CD4-positive, alpha-beta T cell treated with Interferon gamma for 1 hour (primary cell): ENCODE measurements at regions not wholly inside any gene's neighbourhood (a gene's known extent, or its start where the extent isn't known, plus 50 kb on each side); places are given as distances from the start of the nearest gene placed in this dataset.
A peak's percentile ranks its signal among the peaks of the same experiment; 100 is the strongest.

ENCODE experiments used
- DNase-seq: peaks from one replicate; pipeline ENCODE4 v3.0.0-alpha.2; 2020

- no peak for DNase-seq
Observed at GRCh38 chr6:14965424-14966075, 280.3 kb upstream of the JARID2 start.

- no peak for DNase-seq
Observed at GRCh38 chr6:14966096-14966905, 279.6 kb upstream of the JARID2 start.

GRCh38 chr6:14966906-14967711, 278.8 kb upstream of the JARID2 start:
- no peak for DNase-seq

GRCh38 chr6:14968056-14968637, 277.7 kb upstream of the JARID2 start:
- no peak for DNase-seq

GRCh38 chr6:14969126-14969525, 276.7 kb upstream of the JARID2 start:
- no peak for DNase-seq

- no peak for DNase-seq
Observed at GRCh38 chr6:14972379-14973067, 273.3 kb upstream of the JARID2 start.

GRCh38 chr6:14974372-14974771, 271.5 kb upstream of the JARID2 start:
- no peak for DNase-seq

- DNase-seq, result no peak
Observed at GRCh38 chr6:14974792-14975470, 270.9 kb upstream of the JARID2 start.

- no peak for DNase-seq
Observed at GRCh38 chr6:14975471-14975817, 270.4 kb upstream of the JARID2 start.

GRCh38 chr6:14977747-14978382, 268.0 kb upstream of the JARID2 start:
- no peak for DNase-seq

GRCh38 chr6:14981960-14982359, 263.9 kb upstream of the JARID2 start:
- DNase-seq, result peak; percentile 16

- no peak for DNase-seq
Observed at GRCh38 chr6:14983599-14984518, 262.0 kb upstream of the JARID2 start.

- DNase-seq, result no peak
Observed at GRCh38 chr6:14984519-14984853, 261.4 kb upstream of the JARID2 start.

- no peak for DNase-seq
Observed at GRCh38 chr6:14985366-14985765, 260.5 kb upstream of the JARID2 start.

- no peak for DNase-seq
Observed at GRCh38 chr6:14986370-14986769, 259.5 kb upstream of the JARID2 start.

GRCh38 chr6:14987490-14987889, 258.4 kb upstream of the JARID2 start:
- DNase-seq, result no peak

GRCh38 chr6:14992382-14992781, 253.5 kb upstream of the JARID2 start:
- DNase-seq, result no peak

GRCh38 chr6:14995208-14995607, 250.7 kb upstream of the JARID2 start:
- no peak for DNase-seq

GRCh38 chr6:14995966-14996602, 249.8 kb upstream of the JARID2 start:
- no peak for DNase-seq

- DNase-seq, result no peak
Observed at GRCh38 chr6:14996892-14997291, 249.0 kb upstream of the JARID2 start.
